Subcutaneous abdominal adipose tissue (tissue), 5 donors: ENCODE measurements at regions not wholly inside any gene's neighbourhood (a gene's known extent, or its start where the extent isn't known, plus 50 kb on each side); places are given as distances from the start of the nearest gene placed in this dataset.

Experiments used
- H3K27ac ChIP-seq: one replicate; pipeline ENCODE4 v1.7.0; 2013; ENCODE audit warnings: low read depth, mild to moderate bottlenecking, inconsistent platforms, low read length, moderate library complexity
- H3K27me3 ChIP-seq, 5 donors: one replicate each; pipeline ENCODE4 v1.7.0; 2013; ENCODE audit warnings: low read length in 5 of 5, inconsistent platforms in 1 of 5; ENCODE audit not compliant: control insufficient read depth in 5 of 5, insufficient read depth in 4 of 5
- H3K36me3 ChIP-seq, 5 donors: one replicate each; pipeline ENCODE4 v1.7.0; 2013; ENCODE audit warnings: low read length in 5 of 5; ENCODE audit not compliant: control insufficient read depth in 5 of 5, insufficient read depth in 5 of 5
- H3K4me1 ChIP-seq, 5 donors: one replicate each; pipeline ENCODE4 v1.7.0; 2013; ENCODE audit warnings: low read length in 5 of 5, mild to moderate bottlenecking in 3 of 5, moderate library complexity in 1 of 5; ENCODE audit not compliant: control insufficient read depth in 5 of 5, insufficient read depth in 5 of 5
- H3K4me3 ChIP-seq, 5 donors: one replicate each; pipeline ENCODE4 v1.7.0; 2013; ENCODE audit warnings: low read length in 5 of 5, low read depth in 1 of 5
- H3K9ac ChIP-seq, 5 donors: one replicate each; pipeline ENCODE4 v1.7.0; 2013; ENCODE audit warnings: low read length in 5 of 5, mild to moderate bottlenecking in 4 of 5, moderate library complexity in 3 of 5
- H3K9me3 ChIP-seq, 5 donors: one replicate each; pipeline ENCODE4 v1.7.0; 2013; ENCODE audit warnings: low read length in 5 of 5; ENCODE audit not compliant: control insufficient read depth in 5 of 5
- donor health status: healthy.
- donor health status: healthy.
- donor health status: healthy.
- donor health status: healthy.
- donor health status: healthy.

- no peaks in the 10 kb centered on the region for H3K36me3 ChIP-seq
- no peak overlapping the region for H3K9ac ChIP-seq
- no peak overlapping the region for H3K27ac ChIP-seq
- H3K9me3 ChIP-seq: no peaks in the 10 kb centered on the region
- H3K27me3 ChIP-seq: no peaks in the 10 kb centered on the region
- no peaks in the 10 kb centered on the region for H3K4me1 ChIP-seq
- H3K4me3 ChIP-seq: no peak overlapping the region
Measured at GRCh38 chr6:98452685-98453084, 381.7 kb upstream of the POU3F2 start.

GRCh38 chr6:98454809-98455322 lies 379.5 kb upstream of the POU3F2 start:
- Histone ChIP-seq H3K27ac (no peak overlapping the region), H3K27me3 (no peaks in the 10 kb centered on the region), H3K9me3 (no peaks in the 10 kb centered on the region), H3K9ac (no peak overlapping the region), H3K36me3 (no peaks in the 10 kb centered on the region), H3K4me1 (no peaks in the 10 kb centered on the region), H3K4me3 (no peak overlapping the region)

- no peaks in the 10 kb centered on the region for H3K9me3 ChIP-seq
- no peaks in the 10 kb centered on the region for H3K27me3 ChIP-seq
- no peak overlapping the region for H3K9ac ChIP-seq
- no peaks in the 10 kb centered on the region for H3K36me3 ChIP-seq
- no peaks in the 10 kb centered on the region for H3K4me1 ChIP-seq
- no peak overlapping the region for H3K4me3 ChIP-seq
- no peak overlapping the region for H3K27ac ChIP-seq
Measured at GRCh38 chr6:98458708-98459107, 375.7 kb upstream of the POU3F2 start.

- no peak overlapping the region for H3K4me3 ChIP-seq
- H3K36me3 ChIP-seq: no peaks in the 10 kb centered on the region
- no peaks in the 10 kb centered on the region for H3K27me3 ChIP-seq
- H3K9ac ChIP-seq: no peak overlapping the region
- H3K4me1 ChIP-seq: no peaks in the 10 kb centered on the region
- H3K27ac ChIP-seq: no peak overlapping the region
- no peaks in the 10 kb centered on the region for H3K9me3 ChIP-seq
Measured at GRCh38 chr6:98463038-98464000, 371.1 kb upstream of the POU3F2 start.

GRCh38 chr6:98467091-98467490 lies 367.3 kb upstream of the POU3F2 start:
- no peaks in the 10 kb centered on the region for H3K27me3 ChIP-seq
- no peak overlapping the region for H3K4me3 ChIP-seq
- no peak overlapping the region for H3K27ac ChIP-seq
- H3K4me1 ChIP-seq: no peaks in the 10 kb centered on the region
- H3K36me3 ChIP-seq: no peaks in the 10 kb centered on the region
- H3K9me3 ChIP-seq: peaks cover 0 to 6% (median 4%) of the 10 kb centered on the region in 5 donors
- H3K9ac ChIP-seq: no peak overlapping the region

- H3K9ac ChIP-seq: no peak overlapping the region
- H3K4me3 ChIP-seq: no peak overlapping the region
- no peaks in the 10 kb centered on the region for H3K27me3 ChIP-seq
- no peak overlapping the region for H3K27ac ChIP-seq
- no peaks in the 10 kb centered on the region for H3K36me3 ChIP-seq
- H3K4me1 ChIP-seq: no peaks in the 10 kb centered on the region
- peaks cover 0 to 6% (median 4%) of the 10 kb centered on the region in 5 donors for H3K9me3 ChIP-seq
Measured at GRCh38 chr6:98467902-98468301, 366.5 kb upstream of the POU3F2 start.

- H3K4me3 ChIP-seq: no peak overlapping the region
- H3K36me3 ChIP-seq: no peaks in the 10 kb centered on the region
- no peak overlapping the region for H3K27ac ChIP-seq
- no peak overlapping the region for H3K9ac ChIP-seq
- H3K9me3 ChIP-seq: peaks cover 0 to 6% (median 4%) of the 10 kb centered on the region in 5 donors
- no peaks in the 10 kb centered on the region for H3K4me1 ChIP-seq
- no peaks in the 10 kb centered on the region for H3K27me3 ChIP-seq
Measured at GRCh38 chr6:98469141-98469540, 365.2 kb upstream of the POU3F2 start.

GRCh38 chr6:98470821-98471220 lies 363.6 kb upstream of the POU3F2 start:
- Histone ChIP-seq H3K4me1 (no peaks in the 10 kb centered on the region), H3K27ac (no peak overlapping the region), H3K4me3 (no peak overlapping the region), H3K36me3 (no peaks in the 10 kb centered on the region), H3K27me3 (no peaks in the 10 kb centered on the region), H3K9ac (no peak overlapping the region), H3K9me3 (peaks cover 0 to 6% (median 4%) of the 10 kb centered on the region in 5 donors)

GRCh38 chr6:98471444-98471843 lies 362.9 kb upstream of the POU3F2 start:
- peaks cover 0 to 6% (median 4%) of the 10 kb centered on the region in 5 donors for H3K9me3 ChIP-seq
- no peak overlapping the region for H3K27ac ChIP-seq
- no peaks in the 10 kb centered on the region for H3K4me1 ChIP-seq
- no peaks in the 10 kb centered on the region for H3K36me3 ChIP-seq
- H3K9ac ChIP-seq: no peak overlapping the region
- H3K27me3 ChIP-seq: no peaks in the 10 kb centered on the region
- H3K4me3 ChIP-seq: no peak overlapping the region

GRCh38 chr6:98477231-98477630 lies 357.1 kb upstream of the POU3F2 start:
- Histone ChIP-seq H3K9ac (no peak overlapping the region), H3K9me3 (no peaks in the 10 kb centered on the region), H3K27me3 (no peaks in the 10 kb centered on the region), H3K36me3 (no peaks in the 10 kb centered on the region), H3K4me1 (no peaks in the 10 kb centered on the region), H3K4me3 (no peak overlapping the region), H3K27ac (no peak overlapping the region)
